Mesendoderm (in vitro differentiated cells): ENCODE measurements at regions not wholly inside any gene's neighbourhood (a gene's known extent, or its start where the extent isn't known, plus 50 kb on each side); places are given as distances from the start of the nearest gene placed in this dataset.

Experiments
- DNase-seq: peaks from one replicate; pipeline ENCODE4 v3.0.0; 2013
- H2AK5ac ChIP-seq: 2 replicates; pipeline ENCODE4 v1.6.1; 2013; ENCODE audit warnings: low read length, inconsistent platforms
- H2BK120ac ChIP-seq: 2 replicates; pipeline ENCODE4 v1.6.1; 2013; ENCODE audit warnings: low read depth, mild to moderate bottlenecking, low read length, moderate library complexity, mixed read lengths
- H2BK15ac ChIP-seq: replicated peaks from 2 replicates; pipeline ENCODE4 v1.6.1; 2013; ENCODE audit warnings: low read depth, mild to moderate bottlenecking, moderate library complexity
- H2BK5ac ChIP-seq: 2 replicates; pipeline ENCODE4 v1.6.1; 2013; ENCODE audit warnings: low read length, inconsistent platforms
- H3K18ac ChIP-seq: 2 replicates; pipeline ENCODE4 v1.6.1; 2013; ENCODE audit warnings: mild to moderate bottlenecking, low read length, mixed read lengths
- H3K23ac ChIP-seq: one replicate; pipeline ENCODE4 v1.6.1; 2013; ENCODE audit warnings: low read length
- H3K27ac ChIP-seq: 2 replicates; pipeline ENCODE4 v1.5.1; 2013; ENCODE audit warnings: low read depth, mild to moderate bottlenecking, inconsistent platforms, low read length, moderate library complexity
- H3K27me3 ChIP-seq: 2 replicates; pipeline ENCODE4 v1.6.1; 2013; ENCODE audit warnings: low read length, control low read depth, mild to moderate bottlenecking, inconsistent platforms; ENCODE audit not compliant: insufficient read depth, poor library complexity
- H3K36me3 ChIP-seq: 2 replicates; pipeline ENCODE4 v1.6.1; 2013; ENCODE audit warnings: low read length, inconsistent platforms; ENCODE audit not compliant: control insufficient read depth, insufficient read depth
- H3K4ac ChIP-seq: one replicate; pipeline ENCODE4 v1.6.1; 2013; ENCODE audit warnings: low read depth, mild to moderate bottlenecking, low read length, moderate library complexity
- H3K4me1 ChIP-seq: 2 replicates; pipeline ENCODE4 v1.6.1; 2013; ENCODE audit warnings: low read depth, low read length, inconsistent platforms; ENCODE audit not compliant: control insufficient read depth
- H3K4me2 ChIP-seq: 2 replicates; pipeline ENCODE4 v1.6.1; 2013; ENCODE audit warnings: low read length
- H3K4me3 ChIP-seq: 2 replicates; pipeline ENCODE4 v1.5.1; 2013; ENCODE audit warnings: mild to moderate bottlenecking, low read length
- H3K56ac ChIP-seq: one replicate; pipeline ENCODE4 v1.6.1; 2013; ENCODE audit warnings: low read length
- H3K79me1 ChIP-seq: 2 replicates; pipeline ENCODE4 v1.6.1; 2013; ENCODE audit warnings: low read length, inconsistent platforms
- H3K79me2 ChIP-seq: 2 replicates; pipeline ENCODE4 v1.6.1; 2013; ENCODE audit warnings: mild to moderate bottlenecking, low read length; ENCODE audit not compliant: control insufficient read depth, insufficient read depth
- H3K9ac ChIP-seq: 2 replicates; pipeline ENCODE4 v1.6.1; 2013; ENCODE audit warnings: low read length, inconsistent platforms
- H4K5ac ChIP-seq: one replicate; pipeline ENCODE4 v1.6.1; 2013; ENCODE audit warnings: low read length
- H4K8ac ChIP-seq: one replicate; pipeline ENCODE4 v1.6.1; 2013; ENCODE audit warnings: low read depth, mild to moderate bottlenecking, control low read depth, low read length, moderate library complexity
- WGBS: extraction: QIAGEN DNeasy Blood & Tissue Kit; methylation state at CpG from one replicate; pipeline ENCODE4 v1.1.7; 2013; ENCODE audit warnings: low lambda C conversion rate, missing lambda C conversion rate; ENCODE audit not compliant: insufficient coverage; ENCODE audit errors: extremely low coverage; 5-methylcytosine and 5-hydroxymethylcytosine counted together

- Histone ChIP-seq H3K23ac (no peak overlapping the region), H3K4me1 (peaks cover 3% of the 10 kb centered on the region), H3K18ac (no peak overlapping the region), H4K8ac (no peak overlapping the region), H2AK5ac (no peak overlapping the region), H3K9ac (no peak overlapping the region), H3K4me2 (no peak overlapping the region), H3K27ac (no peak overlapping the region), H2BK5ac (no peak overlapping the region), H3K4me3 (no peak overlapping the region), H2BK15ac (no peak overlapping the region), H2BK120ac (no peak overlapping the region), H3K27me3 (no peaks in the 10 kb centered on the region), H3K79me2 (no peaks in the 10 kb centered on the region), H3K79me1 (no peaks in the 10 kb centered on the region), H4K5ac (no peak overlapping the region), H3K4ac (no peak overlapping the region), H3K36me3 (no peaks in the 10 kb centered on the region), H3K56ac (peak overlapping the region; percentile 12)
- WGBS = no CpG with 5 or more reads among the region's 14 CpGs
- DNase-seq = no peak
Measured at GRCh38 chr20:50304923-50305635, 114.4 kb downstream of the CEBPB start.

- Histone ChIP-seq H3K4me3 (no peak overlapping the region), H4K8ac (no peak overlapping the region), H3K27me3 (no peaks in the 10 kb centered on the region), H2AK5ac (no peak overlapping the region), H3K27ac (no peak overlapping the region), H3K79me2 (no peaks in the 10 kb centered on the region), H4K5ac (no peak overlapping the region), H3K4me1 (peaks cover 3% of the 10 kb centered on the region), H3K18ac (no peak overlapping the region), H3K36me3 (no peaks in the 10 kb centered on the region), H3K4me2 (no peak overlapping the region), H3K56ac (peak overlapping the region; percentile 12), H3K23ac (no peak overlapping the region), H3K4ac (no peak overlapping the region), H2BK15ac (no peak overlapping the region), H2BK120ac (no peak overlapping the region), H2BK5ac (no peak overlapping the region), H3K79me1 (no peaks in the 10 kb centered on the region), H3K9ac (no peak overlapping the region)
- no CpG with 5 or more reads among the region's 19 CpGs for WGBS
- DNase-seq = peak; percentile 45
Measured at GRCh38 chr20:50305636-50306477, 115.2 kb downstream of the CEBPB start.

GRCh38 chr20:50306478-50307423 is 116.1 kb downstream of the CEBPB start:
- H3K9ac ChIP-seq = no peak overlapping the region
- no peak overlapping the region for H3K4me3 ChIP-seq
- peaks cover 3% of the 10 kb centered on the region for H3K4me1 ChIP-seq
- H3K27ac ChIP-seq = no peak overlapping the region
- no peaks in the 10 kb centered on the region for H3K36me3 ChIP-seq
- no peak overlapping the region for H3K4ac ChIP-seq
- no peak overlapping the region for H4K5ac ChIP-seq
- WGBS = no CpG with 5 or more reads among the region's 13 CpGs
- H2AK5ac ChIP-seq = no peak overlapping the region
- no peak overlapping the region for H3K23ac ChIP-seq
- H3K18ac ChIP-seq = no peak overlapping the region
- H3K56ac ChIP-seq = no peak overlapping the region
- DNase-seq = no peak
- H3K79me2 ChIP-seq = no peaks in the 10 kb centered on the region
- no peaks in the 10 kb centered on the region for H3K79me1 ChIP-seq
- no peak overlapping the region for H2BK5ac ChIP-seq
- H2BK120ac ChIP-seq = no peak overlapping the region
- H3K4me2 ChIP-seq = no peak overlapping the region
- no peak overlapping the region for H2BK15ac ChIP-seq
- no peak overlapping the region for H4K8ac ChIP-seq
- H3K27me3 ChIP-seq = no peaks in the 10 kb centered on the region

GRCh38 chr20:50308166-50308512 is 117.5 kb downstream of the CEBPB start:
- no peak for DNase-seq
- Histone ChIP-seq H3K4me3 (no peak overlapping the region), H3K79me2 (no peaks in the 10 kb centered on the region), H3K27ac (no peak overlapping the region), H3K79me1 (no peaks in the 10 kb centered on the region), H4K5ac (no peak overlapping the region), H2BK15ac (no peak overlapping the region), H3K23ac (no peak overlapping the region), H3K36me3 (no peaks in the 10 kb centered on the region), H3K4me2 (no peak overlapping the region), H3K4me1 (peaks cover 3% of the 10 kb centered on the region), H3K9ac (no peak overlapping the region), H4K8ac (no peak overlapping the region), H3K4ac (no peak overlapping the region), H3K56ac (peak overlapping the region; percentile 19), H3K18ac (no peak overlapping the region), H2BK120ac (no peak overlapping the region), H2BK5ac (no peak overlapping the region), H2AK5ac (no peak overlapping the region), H3K27me3 (no peaks in the 10 kb centered on the region)
- no CpG with 5 or more reads among the region's 3 CpGs for WGBS

- Histone ChIP-seq H2BK15ac (no peak overlapping the region), H2BK5ac (peak overlapping the region; percentile 40), H3K79me2 (no peaks in the 10 kb centered on the region), H2AK5ac (no peak overlapping the region), H3K27ac (no peak overlapping the region), H3K36me3 (no peaks in the 10 kb centered on the region), H3K4me2 (no peak overlapping the region), H3K4me3 (no peak overlapping the region), H4K5ac (peak overlapping the region; percentile 26), H3K4me1 (peaks cover 3% of the 10 kb centered on the region), H4K8ac (peak overlapping the region; percentile 28), H3K56ac (peak overlapping the region; percentile 85), H3K27me3 (no peaks in the 10 kb centered on the region), H2BK120ac (peak overlapping the region; percentile 32), H3K4ac (no peak overlapping the region), H3K23ac (peak overlapping the region; percentile 12), H3K9ac (peak overlapping the region; percentile 53), H3K79me1 (no peaks in the 10 kb centered on the region), H3K18ac (no peak overlapping the region)
- DNase-seq = peak; percentile 79
- WGBS = no CpG with 5 or more reads among the region's 20 CpGs
Measured at GRCh38 chr20:50308513-50309279, 118.1 kb downstream of the CEBPB start.
